ENCODE measurements at regions not wholly inside any gene's neighbourhood (a gene's known extent, or its start where the extent isn't known, plus 50 kb on each side); places are given as distances from the start of the nearest gene placed in this dataset.

- H3K23ac ChIP-seq (ENCODE audit: insufficient read length, low read depth, low read length): no peak overlapping the region
- no peak for TF ChIP-seq CTCF (conservative IDR thresholded peaks at IDR 0.05)
- no peak overlapping the region for H4K8ac ChIP-seq (replicated peaks; ENCODE audit: insufficient read length, low read depth, low read length)
- H3K4me2 ChIP-seq (ENCODE audit: insufficient read depth, insufficient read length, low read length): no peak overlapping the region
- H3K79me1 ChIP-seq (ENCODE audit: insufficient read depth, low read depth, low read length, poor library complexity, severe bottlenecking): no peaks in the 10 kb centered on the region
- H2AK5ac ChIP-seq (ENCODE audit: insufficient read length, low read length): no peak overlapping the region
- H2BK12ac ChIP-seq (ENCODE audit: insufficient read length, low read depth, low read length): no peak overlapping the region
- no peaks in the 10 kb centered on the region for H3K23me2 ChIP-seq (ENCODE audit: insufficient read length, low read depth, low read length, poor library complexity, severe bottlenecking)
- no peaks in the 10 kb centered on the region for H3K36me3 Mint-ChIP-seq (ENCODE audit: insufficient read depth in 1 of 3, low read depth in 3 of 3)
- H4K5ac ChIP-seq (ENCODE audit: insufficient read length, low read depth, low read length): no peak overlapping the region
- H3K27me3 Mint-ChIP-seq (ENCODE audit: low read depth): no peaks in the 10 kb centered on the region; the same call in 1 of the 2 replicates
- H4K91ac ChIP-seq (ENCODE audit: insufficient read length, low read depth, low read length): no peak overlapping the region
- H2BK5ac ChIP-seq (ENCODE audit: insufficient read length, low read length): no peak overlapping the region
- H4K20me1 ChIP-seq (ENCODE audit: control insufficient read depth, insufficient read depth, insufficient read length): no peaks in the 10 kb centered on the region
- H3K4me1 ChIP-seq (ENCODE audit: insufficient read depth, low read length): no peaks in the 10 kb centered on the region
- H3K9me3 ChIP-seq (ENCODE audit: control insufficient read depth, low read depth, low read length): no peaks in the 10 kb centered on the region
- H3K79me2 ChIP-seq (ENCODE audit: insufficient read depth, low read length): no peaks in the 10 kb centered on the region
- H2AFZ ChIP-seq (ENCODE audit: low read length): no peak overlapping the region
- no peak overlapping the region for H3K9ac ChIP-seq (ENCODE audit: extremely low read depth, insufficient read length, low read length)
- H3K14ac ChIP-seq (ENCODE audit: insufficient read depth, low read length): no peak overlapping the region
- H3K4ac ChIP-seq (ENCODE audit: low read depth, low read length): no peak overlapping the region
- DNase-seq: no peak
- no peaks in the 10 kb centered on the region for H3K9me3 Mint-ChIP-seq
- H2BK20ac ChIP-seq (ENCODE audit: low read depth, low read length, poor library complexity, severe bottlenecking): no peak overlapping the region
- H3K27ac Mint-ChIP-seq: no peak overlapping the region
- no peak overlapping the region for H3K18ac ChIP-seq (ENCODE audit: insufficient read length, low read depth, low read length)
- no peaks in the 10 kb centered on the region for H3K27me3 ChIP-seq (ENCODE audit: insufficient read depth, low read length)
- no peak overlapping the region for H3K4me3 Mint-ChIP-seq
- H2BK15ac ChIP-seq (ENCODE audit: low read depth, low read length): no peak overlapping the region
- no peak overlapping the region for H2BK120ac ChIP-seq (ENCODE audit: low read depth, low read length, poor library complexity, severe bottlenecking)
- no CpG with 5 or more reads among the region's 2 CpGs for WGBS (ENCODE audit: extremely low coverage, insufficient read length, low lambda C conversion rate)
- H3K56ac ChIP-seq (ENCODE audit: insufficient read length, low read depth, low read length): no peak overlapping the region
- H3T11ph ChIP-seq (ENCODE audit: low read length): no peak overlapping the region
- H3K27ac ChIP-seq (ENCODE audit: insufficient read length, low read depth, low read length): no peak overlapping the region
- no peaks in the 10 kb centered on the region for H3K4me1 Mint-ChIP-seq
Measured at GRCh38 chr1:172758259-172758658, 99.4 kb downstream of the FASLG start.

Measured in H9 (cell line).